NCI-H1436 (cell line): ENCODE measurements at regions not wholly inside any gene's neighbourhood (a gene's known extent, or its start where the extent isn't known, plus 50 kb on each side); places are given as distances from the start of the nearest gene placed in this dataset.

Experiments
- DNase-seq: peaks from one replicate; lab custom pipeline; 2025; lab: John Stamatoyannopoulos, UW

GRCh38 chrX:98371994-98372393 lies 1488.3 kb downstream of the RPA4 start:
- DNase-seq = no peak

- no peak for DNase-seq
Observed at GRCh38 chrX:98379134-98379533, 1495.4 kb downstream of the RPA4 start.

GRCh38 chrX:98380106-98380505 lies 1496.4 kb downstream of the RPA4 start:
- DNase-seq = no peak

- DNase-seq = no peak
Observed at GRCh38 chrX:98380556-98380955, 1496.8 kb downstream of the RPA4 start.

GRCh38 chrX:98398542-98398941 lies 1514.8 kb downstream of the RPA4 start:
- no peak for DNase-seq

- DNase-seq = no peak
Observed at GRCh38 chrX:98405376-98405775, 1521.7 kb downstream of the RPA4 start.

- DNase-seq = no peak
Observed at GRCh38 chrX:98407584-98407983, 1523.9 kb downstream of the RPA4 start.

- DNase-seq = no peak
Observed at GRCh38 chrX:98409867-98410266, 1526.2 kb downstream of the RPA4 start.

- no peak for DNase-seq
Observed at GRCh38 chrX:98412058-98412457, 1528.3 kb downstream of the RPA4 start.

- DNase-seq = no peak
Observed at GRCh38 chrX:98422536-98422935, 1538.8 kb downstream of the RPA4 start.

GRCh38 chrX:98432413-98432812 lies 1548.7 kb downstream of the RPA4 start:
- DNase-seq = no peak

GRCh38 chrX:98448524-98448923 lies 1564.8 kb downstream of the RPA4 start:
- DNase-seq = no peak

GRCh38 chrX:98452456-98452855 lies 1568.7 kb downstream of the RPA4 start:
- no peak for DNase-seq

GRCh38 chrX:98459669-98460068 lies 1576.0 kb downstream of the RPA4 start:
- DNase-seq = no peak

GRCh38 chrX:98480606-98481005 lies 1596.9 kb downstream of the RPA4 start:
- DNase-seq = no peak

- DNase-seq = no peak
Observed at GRCh38 chrX:98481636-98482035, 1597.9 kb downstream of the RPA4 start.

- no peak for DNase-seq
Observed at GRCh38 chrX:98490670-98491069, 1607.0 kb downstream of the RPA4 start.

GRCh38 chrX:98501426-98501825 lies 1617.7 kb downstream of the RPA4 start:
- no peak for DNase-seq

- DNase-seq = no peak
Observed at GRCh38 chrX:98506907-98507306, 1623.2 kb downstream of the RPA4 start.

- DNase-seq = no peak
Observed at GRCh38 chrX:98514032-98514431, 1630.3 kb downstream of the RPA4 start.

- DNase-seq = no peak
Observed at GRCh38 chrX:98516120-98516519, 1632.4 kb downstream of the RPA4 start.

GRCh38 chrX:98523026-98523425 lies 1639.3 kb downstream of the RPA4 start:
- no peak for DNase-seq

- no peak for DNase-seq
Observed at GRCh38 chrX:98523521-98523920, 1639.8 kb downstream of the RPA4 start.

GRCh38 chrX:98548519-98548918 lies 1664.8 kb downstream of the RPA4 start:
- no peak for DNase-seq

- no peak for DNase-seq
Observed at GRCh38 chrX:98568795-98569194, 1685.1 kb downstream of the RPA4 start.
